OCI-LY3 (cell line): ENCODE measurements at regions not wholly inside any gene's neighbourhood (a gene's known extent, or its start where the extent isn't known, plus 50 kb on each side); places are given as distances from the start of the nearest gene placed in this dataset.

ENCODE experiments used
- H2AFZ ChIP-seq: fragments of 200-600, 300-600 bp; shearing (Covaris generic); 2 replicates; pipeline ENCODE4 v1.6.0; 2014; ENCODE audit warnings: antibody characterized with exemption, low read depth, low read length
- H3K27ac ChIP-seq: fragments of 200-600, 300-600 bp; sonication (generic); 2 replicates; pipeline ENCODE4 v1.5.1; 2014; ENCODE audit warnings: mild to moderate bottlenecking, low read length, moderate library complexity, mixed read lengths
- H3K27me3 ChIP-seq: fragments of 200-600, 300-600 bp; sonication (generic); 2 replicates; pipeline ENCODE4 v1.6.1; 2014; ENCODE audit warnings: low read depth, low read length, mixed read lengths
- H3K36me3 ChIP-seq: fragments of 200-600, 300-600 bp; sonication (generic); replicated peaks from 2 replicates; pipeline ENCODE3; 2014; ENCODE audit warnings: low read depth, low read length, mixed read lengths
- H3K4me1 ChIP-seq: fragments of 300-600, 200-600 bp; sonication (generic); 2 replicates; pipeline ENCODE4 v1.6.1; 2014; ENCODE audit warnings: low read length, mixed read lengths
- H3K4me2 ChIP-seq: fragments of 200-600, 300-600 bp; sonication (generic); 2 replicates; pipeline ENCODE4 v1.6.1; 2014; ENCODE audit warnings: low read length, mixed read lengths
- H3K4me3 ChIP-seq: fragments of 300-600, 200-600 bp; sonication (generic); 2 replicates; pipeline ENCODE4 v1.5.1; 2014; ENCODE audit warnings: antibody characterized with exemption, mild to moderate bottlenecking, low read length, moderate library complexity
- H3K79me2 ChIP-seq: fragments of 300-600, 200-600 bp; shearing (Covaris generic); 2 replicates; pipeline ENCODE4 v1.6.1; 2014; ENCODE audit warnings: mild to moderate bottlenecking, low read length, mixed read lengths
- H3K9ac ChIP-seq: fragments of 300-600, 200-600 bp; shearing (Covaris generic); 2 replicates; pipeline ENCODE4 v1.6.0; 2014; ENCODE audit warnings: mild to moderate bottlenecking, low read length, moderate library complexity
- H3K9me3 ChIP-seq: fragments of 200-600, 300-600 bp; shearing (Covaris generic); 2 replicates; pipeline ENCODE4 v1.6.1; 2014; ENCODE audit warnings: low read length, mixed read lengths; ENCODE audit not compliant: insufficient read depth
- H4K20me1 ChIP-seq: fragments of 200-600, 300-600 bp; sonication (generic); 2 replicates; pipeline ENCODE4 v1.6.1; 2016; ENCODE audit warnings: low read length, mixed read lengths; ENCODE audit not compliant: insufficient read depth
- CTCF ChIP-seq: fragments of 200-600, 300-600 bp; sonication (generic); IDR thresholded peaks from 2 replicates; pipeline ENCODE4 v1.5.1; 2014; ENCODE audit warnings: antibody characterized with exemption, low read length, low read depth
- EZH2phosphoT487 ChIP-seq: fragments of 200-600 bp; shearing (Covaris generic); IDR thresholded peaks from 2 replicates; pipeline ENCODE4 v1.6.1; 2018; ENCODE audit warnings: antibody characterized with exemption, mixed run types, low read depth

- Histone ChIP-seq H3K4me2 (no peak overlapping the region), H3K27ac (no peak overlapping the region), H3K27me3 (no peaks in the 10 kb centered on the region), H3K4me1 (no peaks in the 10 kb centered on the region), H3K4me3 (no peak overlapping the region), H4K20me1 (no peaks in the 10 kb centered on the region), H3K9ac (no peak overlapping the region), H2AFZ (no peak overlapping the region), H3K79me2 (no peaks in the 10 kb centered on the region), H3K9me3 (no peaks in the 10 kb centered on the region), H3K36me3 (no peaks in the 10 kb centered on the region)
- TF ChIP-seq CTCF = no peak
Observed at GRCh38 chr4:176444741-176445140, 125.0 kb downstream of the SPCS3 start.

DNA sequence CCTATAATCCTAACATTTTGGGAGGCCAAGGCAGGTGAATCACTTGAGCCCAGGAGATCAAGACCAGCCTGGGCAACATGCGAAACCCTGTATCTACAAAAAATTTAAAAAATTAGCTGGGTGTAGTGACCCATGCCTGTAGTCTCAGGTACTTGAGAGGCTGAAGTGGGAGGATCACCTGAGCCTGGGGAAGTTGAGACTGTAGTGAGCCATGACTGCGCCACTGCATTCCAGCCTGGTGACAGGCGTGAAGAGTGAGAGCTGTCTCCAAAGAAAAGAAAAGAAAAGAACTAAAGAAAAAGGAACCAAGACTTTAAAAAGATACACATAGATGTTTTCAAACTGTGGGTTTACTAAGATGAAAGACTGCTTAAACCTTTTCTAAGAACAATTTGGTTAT is 129.0 kb downstream of the SPCS3 start:
- Histone ChIP-seq H3K27ac (no peak overlapping the region), H3K4me2 (no peak overlapping the region), H3K36me3 (no peaks in the 10 kb centered on the region), H2AFZ (no peak overlapping the region), H4K20me1 (no peaks in the 10 kb centered on the region), H3K4me1 (no peaks in the 10 kb centered on the region), H3K9ac (no peak overlapping the region), H3K9me3 (no peaks in the 10 kb centered on the region), H3K79me2 (no peaks in the 10 kb centered on the region), H3K4me3 (no peak overlapping the region), H3K27me3 (no peaks in the 10 kb centered on the region)
- TF ChIP-seq EZH2phosphoT487 = no peak
- no peak for TF ChIP-seq CTCF

DNA sequence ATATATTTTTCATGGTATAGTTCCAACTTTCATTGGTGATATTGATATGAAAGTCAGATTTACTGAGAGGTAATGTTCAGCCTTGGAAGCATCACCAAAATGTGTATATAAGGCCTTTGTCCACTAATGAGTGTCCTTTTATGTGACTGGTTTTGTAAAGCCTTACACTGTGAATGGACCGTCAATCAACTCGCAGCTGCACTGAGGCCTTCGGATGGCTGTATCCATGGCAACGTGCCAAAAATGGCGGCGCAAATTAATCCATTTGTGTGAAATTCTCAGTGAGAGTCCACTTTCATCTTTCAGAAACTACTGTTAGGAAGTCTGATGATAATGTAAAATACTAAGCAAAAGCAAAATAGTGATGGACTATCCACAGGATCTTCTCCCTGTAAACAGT is 131.7 kb downstream of the SPCS3 start:
- Histone ChIP-seq H3K9ac (no peak overlapping the region), H3K27me3 (no peaks in the 10 kb centered on the region), H3K4me1 (no peaks in the 10 kb centered on the region), H3K36me3 (no peaks in the 10 kb centered on the region), H3K9me3 (no peaks in the 10 kb centered on the region), H3K27ac (no peak overlapping the region), H3K4me3 (no peak overlapping the region), H3K79me2 (no peaks in the 10 kb centered on the region), H3K4me2 (no peak overlapping the region), H4K20me1 (no peaks in the 10 kb centered on the region), H2AFZ (no peak overlapping the region)
- no peak for TF ChIP-seq CTCF
- no peak for TF ChIP-seq EZH2phosphoT487

GRCh38 chr4:176453079-176453478 is 133.3 kb downstream of the SPCS3 start:
- H3K36me3 ChIP-seq = no peaks in the 10 kb centered on the region
- H3K4me3 ChIP-seq = no peak overlapping the region
- no peaks in the 10 kb centered on the region for H3K4me1 ChIP-seq
- no peak overlapping the region for H3K9ac ChIP-seq
- H3K4me2 ChIP-seq = no peak overlapping the region
- no peaks in the 10 kb centered on the region for H4K20me1 ChIP-seq
- no peak overlapping the region for H2AFZ ChIP-seq
- H3K27ac ChIP-seq = no peak overlapping the region
- H3K79me2 ChIP-seq = no peaks in the 10 kb centered on the region
- no peak for TF ChIP-seq EZH2phosphoT487
- no peak for TF ChIP-seq CTCF
- no peaks in the 10 kb centered on the region for H3K9me3 ChIP-seq
- no peaks in the 10 kb centered on the region for H3K27me3 ChIP-seq
